A204.1 (cell line): ENCODE measurements at regions not wholly inside any gene's neighbourhood (a gene's known extent, or its start where the extent isn't known, plus 50 kb on each side); places are given as distances from the start of the nearest gene placed in this dataset.

Experiments used
- FAIRE-seq: peaks from 2 replicates; lab custom pipeline; 2012; peaks lifted over from hg19 to GRCh38; lab: Jason Lieb, UNC

DNA sequence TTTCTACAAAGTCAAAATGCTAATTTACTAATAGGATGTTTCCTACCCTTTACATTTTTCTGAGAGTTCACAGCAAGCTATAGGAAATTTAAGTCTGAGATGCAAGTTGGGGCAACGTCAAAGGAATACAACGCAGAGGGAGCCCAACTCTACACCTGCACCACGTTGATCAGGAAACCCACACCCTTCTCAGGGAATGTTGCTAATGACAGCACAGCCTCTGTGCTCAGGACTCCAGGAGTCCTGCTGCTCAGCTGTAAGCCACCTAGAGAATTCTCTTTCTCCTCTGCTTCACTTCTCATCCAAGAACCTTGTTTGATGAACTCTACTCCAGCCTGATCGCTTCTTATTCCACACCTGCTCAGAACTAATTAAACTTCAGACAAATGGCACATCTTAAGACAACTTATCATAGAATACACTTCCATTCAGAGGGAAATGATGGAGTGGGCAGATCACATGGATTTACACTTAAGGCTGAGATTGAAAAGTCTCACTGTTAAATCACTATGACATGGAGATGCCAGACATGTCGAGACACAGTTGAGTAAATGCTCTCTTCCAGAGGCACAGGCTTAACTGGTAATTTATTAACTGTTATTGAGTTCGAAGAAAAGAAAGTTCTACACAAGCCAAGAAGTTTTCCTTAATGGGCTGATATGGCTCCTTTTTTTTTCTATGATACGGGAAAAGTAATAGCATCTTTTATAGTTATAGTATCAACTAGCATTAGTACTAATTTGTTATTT lies 811.6 kb upstream of the ARGLU1 start:
- FAIRE-seq: no peak

- FAIRE-seq: no peak
These were observed 808.6 kb upstream of the ARGLU1 start for GRCh38 chr13:107376341-107377125.

GRCh38 chr13:107375701-107376340 lies 807.9 kb upstream of the ARGLU1 start:
- FAIRE-seq: no peak

- no peak for FAIRE-seq
These were observed 806.1 kb upstream of the ARGLU1 start for GRCh38 chr13:107374038-107374437.

- FAIRE-seq: no peak
These were observed 805.6 kb upstream of the ARGLU1 start for GRCh38 chr13:107373551-107373950.

DNA sequence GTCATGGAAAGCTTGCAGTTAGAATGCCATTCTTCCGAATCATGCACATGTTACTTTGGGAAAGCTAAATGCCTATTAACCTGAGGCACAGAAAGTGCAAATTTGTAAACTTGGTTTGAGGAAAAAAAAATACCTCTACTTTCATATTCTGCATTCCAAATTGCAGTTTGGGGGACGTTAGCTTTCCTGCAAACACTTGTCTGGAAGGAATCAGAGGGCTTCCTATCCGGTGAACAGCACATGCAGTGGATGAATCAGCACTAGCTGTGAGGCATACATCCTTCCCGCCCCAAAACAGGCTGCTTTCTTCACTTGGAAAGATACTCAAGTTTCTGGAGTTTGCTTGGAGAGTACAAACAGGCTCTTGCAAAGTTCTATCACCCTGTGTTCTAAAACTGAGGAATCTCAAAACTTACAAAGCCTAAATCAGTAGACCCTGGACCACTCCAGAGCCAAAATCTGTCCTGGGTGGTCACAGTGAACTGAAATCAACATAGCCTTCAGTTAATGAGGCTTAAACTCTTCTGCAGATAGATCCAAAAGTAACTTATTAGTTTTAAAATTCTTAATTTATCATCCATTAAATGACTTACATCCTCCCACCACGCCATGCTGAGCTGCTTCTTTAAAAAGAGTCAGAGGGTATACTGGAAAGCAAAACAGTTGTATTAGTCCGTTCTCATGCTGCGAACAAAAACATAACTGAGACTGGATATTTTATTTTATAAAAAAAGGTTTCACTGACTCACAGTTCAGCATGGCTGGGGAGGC lies 802.3 kb upstream of the ARGLU1 start:
- FAIRE-seq: no peak

- no peak for FAIRE-seq
These were observed 799.3 kb upstream of the ARGLU1 start for GRCh38 chr13:107367258-107367657.

DNA sequence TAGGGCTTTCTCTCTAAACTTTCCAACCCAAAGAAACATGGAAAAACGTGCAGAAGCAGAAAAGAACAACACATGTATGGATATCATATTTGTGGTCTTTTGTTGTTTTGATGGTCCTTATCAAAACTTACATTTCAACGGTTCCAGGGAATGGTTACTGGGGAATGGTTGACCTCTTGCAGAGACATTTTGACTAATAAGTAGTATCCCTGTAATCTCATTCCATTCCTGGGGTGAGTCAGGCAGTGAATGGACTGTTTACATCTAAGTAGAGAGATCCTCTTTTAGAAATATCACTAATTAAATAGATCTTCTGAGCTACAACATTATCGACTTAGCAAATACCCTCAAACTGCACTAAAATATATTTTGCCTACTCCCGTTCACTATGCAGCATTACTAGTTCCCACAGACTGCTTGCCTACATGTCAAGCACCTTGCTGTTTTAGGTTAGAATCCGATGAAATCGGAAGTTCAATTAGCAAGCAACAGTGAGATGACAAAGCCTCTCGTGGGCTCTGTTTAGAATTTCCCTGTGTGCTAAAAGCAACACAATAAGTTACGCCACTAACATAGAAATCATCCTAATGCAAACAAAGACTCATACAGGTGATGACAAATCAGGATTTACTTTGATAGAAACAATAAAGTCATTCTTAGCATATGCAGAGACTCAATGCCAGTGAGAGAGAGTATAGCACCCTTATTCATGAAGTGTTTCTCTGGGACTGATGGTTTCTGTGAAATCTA lies 797.7 kb upstream of the ARGLU1 start:
- FAIRE-seq: no peak

- FAIRE-seq: no peak
These were observed 796.7 kb upstream of the ARGLU1 start for GRCh38 chr13:107364658-107365057.

DNA sequence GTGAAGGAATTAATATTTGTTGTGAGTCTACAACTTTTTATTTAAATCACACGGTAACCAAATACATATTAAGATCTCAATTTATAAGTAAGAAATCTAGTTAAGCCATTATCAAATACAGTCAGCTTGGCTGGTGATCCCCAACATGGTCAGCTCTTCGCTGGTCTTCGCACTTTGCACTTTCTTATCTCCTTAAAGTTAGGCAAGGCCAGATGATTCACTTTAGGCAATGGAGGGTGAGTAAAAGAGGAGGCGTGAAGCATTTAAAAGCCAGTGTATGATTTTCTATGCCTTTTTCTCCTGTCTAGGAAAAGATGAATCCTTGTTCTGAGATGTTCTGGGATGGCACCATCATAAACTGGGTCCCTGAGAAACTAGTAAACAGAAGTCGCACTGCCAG lies 793.7 kb upstream of the ARGLU1 start:
- FAIRE-seq: no peak

DNA sequence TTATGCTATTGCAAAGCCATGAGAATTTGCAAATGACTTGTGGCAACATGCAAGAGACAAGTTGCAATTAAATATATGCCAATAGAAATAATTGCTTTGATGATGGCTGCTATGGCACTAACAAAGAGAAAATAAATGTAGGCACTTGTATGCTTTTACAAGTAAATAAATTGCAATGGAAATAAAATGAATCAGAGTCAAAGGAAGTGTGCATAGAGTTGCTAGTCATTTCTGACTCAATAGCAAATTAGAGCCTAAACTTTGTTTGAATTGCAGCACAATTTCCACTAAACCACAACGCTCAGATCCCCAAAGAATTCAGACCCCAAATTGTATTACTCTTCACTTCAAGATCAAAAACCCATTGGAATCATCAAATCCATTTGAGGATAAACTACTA lies 792.1 kb upstream of the ARGLU1 start:
- FAIRE-seq: no peak

DNA sequence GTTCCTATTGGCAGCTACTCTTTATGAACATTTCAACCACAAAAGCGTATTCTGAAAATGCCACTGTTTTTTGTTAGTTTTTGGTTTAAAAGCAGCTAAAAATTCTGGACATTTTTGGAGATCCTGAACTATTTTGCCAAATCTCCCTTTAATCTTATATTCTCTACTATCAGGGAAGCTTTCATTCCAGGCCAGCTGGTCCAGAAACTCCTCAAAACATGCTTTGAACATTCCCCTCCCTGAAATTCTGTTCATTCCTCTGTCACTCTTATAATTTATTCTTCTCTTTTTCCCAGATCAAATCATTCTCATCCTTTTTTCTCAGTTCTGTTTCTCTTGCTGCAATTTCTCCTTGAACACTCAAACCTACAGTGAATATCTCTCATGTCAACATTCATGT lies 790.9 kb upstream of the ARGLU1 start:
- FAIRE-seq: no peak

GRCh38 chr13:107351305-107351704 lies 783.4 kb upstream of the ARGLU1 start:
- no peak for FAIRE-seq

- FAIRE-seq: no peak
These were observed 781.0 kb upstream of the ARGLU1 start for GRCh38 chr13:107348925-107349324.

GRCh38 chr13:107348471-107348870 lies 780.5 kb upstream of the ARGLU1 start:
- FAIRE-seq: no peak

- no peak for FAIRE-seq
These were observed 779.9 kb upstream of the ARGLU1 start for GRCh38 chr13:107347641-107348369.

GRCh38 chr13:107342747-107343146 lies 774.8 kb upstream of the ARGLU1 start:
- FAIRE-seq: no peak

GRCh38 chr13:107339209-107339608 lies 771.3 kb upstream of the ARGLU1 start:
- no peak for FAIRE-seq

- no peak for FAIRE-seq
These were observed 764.3 kb upstream of the ARGLU1 start for GRCh38 chr13:107332188-107332587.

- no peak for FAIRE-seq
These were observed 763.4 kb upstream of the ARGLU1 start for GRCh38 chr13:107331359-107331758.

- no peak for FAIRE-seq
These were observed 762.5 kb upstream of the ARGLU1 start for GRCh38 chr13:107330484-107330883.
